Kidney epithelial cell (primary cell): ENCODE measurements at regions not wholly inside any gene's neighbourhood (a gene's known extent, or its start where the extent isn't known, plus 50 kb on each side); places are given as distances from the start of the nearest gene placed in this dataset.

ENCODE experiments used
- DNase-seq: peaks from one replicate; pipeline ENCODE4 v3.0.0-alpha.2; 2010; ENCODE audit warnings: low read depth
- H3K27me3 ChIP-seq: 2 replicates; pipeline ENCODE4 v1.6.0; 2011; ENCODE audit warnings: low read length; ENCODE audit not compliant: control insufficient read depth, insufficient read depth
- H3K36me3 ChIP-seq: 2 replicates; pipeline ENCODE4 v1.5.1; 2011; ENCODE audit warnings: low read length; ENCODE audit not compliant: control insufficient read depth, insufficient read depth
- H3K4me3 ChIP-seq: 2 replicates; pipeline ENCODE4 v1.5.1; 2011; ENCODE audit warnings: low read depth, mild to moderate bottlenecking, control low read depth, low read length
- TF ChIP-seq, protein P1 (sequence below): IDR thresholded peaks from 2 replicates; pipeline ENCODE4 v1.5.1; 2011; ENCODE audit warnings: mild to moderate bottlenecking, moderate library complexity, low read length, control low read depth, inconsistent platforms; ENCODE audit not compliant: insufficient read depth, poor library complexity, severe bottlenecking

DNA sequence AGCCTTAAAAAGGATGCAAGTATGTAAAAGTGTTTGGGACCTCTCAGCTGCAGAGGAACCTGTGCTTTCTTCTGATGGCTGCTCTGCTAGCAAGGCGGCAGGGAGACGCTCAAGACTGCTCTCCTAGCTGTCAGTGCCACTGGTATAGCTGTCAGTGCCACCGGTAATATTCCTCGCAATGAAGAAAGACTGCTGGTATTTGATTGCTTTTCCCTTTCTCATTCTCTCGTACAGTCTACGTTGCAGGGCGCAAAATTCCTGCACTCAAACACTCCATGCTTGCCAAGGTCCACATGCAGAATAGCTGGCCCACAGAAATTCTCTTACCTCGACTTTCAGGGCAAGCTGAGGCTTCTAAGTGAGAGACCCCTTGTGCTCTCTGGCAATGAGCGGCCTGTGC, 432.6 kb upstream of the KLF6 start:
- no peak for DNase-seq
- Histone ChIP-seq H3K27me3 (no peaks in the 10 kb centered on the region), H3K36me3 (no peaks in the 10 kb centered on the region), H3K4me3 (no peak overlapping the region)
- TF ChIP-seq, protein P1, sequence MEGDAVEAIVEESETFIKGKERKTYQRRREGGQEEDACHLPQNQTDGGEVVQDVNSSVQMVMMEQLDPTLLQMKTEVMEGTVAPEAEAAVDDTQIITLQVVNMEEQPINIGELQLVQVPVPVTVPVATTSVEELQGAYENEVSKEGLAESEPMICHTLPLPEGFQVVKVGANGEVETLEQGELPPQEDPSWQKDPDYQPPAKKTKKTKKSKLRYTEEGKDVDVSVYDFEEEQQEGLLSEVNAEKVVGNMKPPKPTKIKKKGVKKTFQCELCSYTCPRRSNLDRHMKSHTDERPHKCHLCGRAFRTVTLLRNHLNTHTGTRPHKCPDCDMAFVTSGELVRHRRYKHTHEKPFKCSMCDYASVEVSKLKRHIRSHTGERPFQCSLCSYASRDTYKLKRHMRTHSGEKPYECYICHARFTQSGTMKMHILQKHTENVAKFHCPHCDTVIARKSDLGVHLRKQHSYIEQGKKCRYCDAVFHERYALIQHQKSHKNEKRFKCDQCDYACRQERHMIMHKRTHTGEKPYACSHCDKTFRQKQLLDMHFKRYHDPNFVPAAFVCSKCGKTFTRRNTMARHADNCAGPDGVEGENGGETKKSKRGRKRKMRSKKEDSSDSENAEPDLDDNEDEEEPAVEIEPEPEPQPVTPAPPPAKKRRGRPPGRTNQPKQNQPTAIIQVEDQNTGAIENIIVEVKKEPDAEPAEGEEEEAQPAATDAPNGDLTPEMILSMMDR = no peak

DNA sequence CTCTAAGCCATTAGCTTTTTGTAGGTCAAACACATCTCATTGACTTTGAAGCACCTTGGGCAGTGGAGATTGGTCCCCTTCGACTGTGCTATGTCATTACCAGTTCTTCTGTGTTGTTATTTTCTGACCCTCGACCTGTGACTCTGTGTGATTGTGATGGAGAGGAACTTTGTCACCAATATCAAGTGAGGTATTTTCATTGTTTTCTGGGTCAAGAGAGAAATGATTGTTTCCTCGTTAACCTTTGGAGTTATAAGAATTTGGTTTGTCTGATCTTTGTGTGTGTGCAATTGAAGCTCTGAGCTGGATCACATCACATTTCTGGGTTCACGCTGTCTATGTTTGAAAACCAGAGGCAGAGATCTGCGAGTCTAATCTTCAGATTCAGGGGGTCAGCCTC, 432.2 kb upstream of the KLF6 start:
- TF ChIP-seq, protein P1 = no peak

DNA sequence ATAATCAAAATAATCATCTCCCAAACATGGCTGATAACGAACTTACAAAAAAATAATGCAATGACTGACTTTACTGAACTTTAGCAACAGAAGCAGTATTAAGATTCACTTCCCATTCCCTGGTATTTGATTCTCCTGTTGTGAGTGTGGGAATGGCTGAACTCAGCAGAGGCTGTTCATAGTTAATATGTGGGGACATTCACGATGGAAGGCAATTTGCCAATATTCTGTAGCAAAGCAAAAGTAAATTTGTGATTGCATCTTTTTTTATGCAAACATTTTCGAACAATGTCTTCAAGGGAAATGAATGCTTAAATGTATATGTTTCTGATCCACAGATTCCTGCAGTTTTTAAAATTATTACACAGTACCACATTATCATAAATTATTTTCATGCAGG, 431.7 kb upstream of the KLF6 start:
- TF ChIP-seq, protein P1 = no peak
- Histone ChIP-seq H3K4me3 (no peak overlapping the region), H3K36me3 (no peaks in the 10 kb centered on the region), H3K27me3 (no peaks in the 10 kb centered on the region)
- no peak for DNase-seq

More for the DNA sequence above, 432.2 kb upstream of the KLF6 start:
- Histone ChIP-seq H3K36me3 (no peaks in the 10 kb centered on the region), H3K27me3 (no peaks in the 10 kb centered on the region), H3K4me3 (no peak overlapping the region)
- DNase-seq = no peak

DNA sequence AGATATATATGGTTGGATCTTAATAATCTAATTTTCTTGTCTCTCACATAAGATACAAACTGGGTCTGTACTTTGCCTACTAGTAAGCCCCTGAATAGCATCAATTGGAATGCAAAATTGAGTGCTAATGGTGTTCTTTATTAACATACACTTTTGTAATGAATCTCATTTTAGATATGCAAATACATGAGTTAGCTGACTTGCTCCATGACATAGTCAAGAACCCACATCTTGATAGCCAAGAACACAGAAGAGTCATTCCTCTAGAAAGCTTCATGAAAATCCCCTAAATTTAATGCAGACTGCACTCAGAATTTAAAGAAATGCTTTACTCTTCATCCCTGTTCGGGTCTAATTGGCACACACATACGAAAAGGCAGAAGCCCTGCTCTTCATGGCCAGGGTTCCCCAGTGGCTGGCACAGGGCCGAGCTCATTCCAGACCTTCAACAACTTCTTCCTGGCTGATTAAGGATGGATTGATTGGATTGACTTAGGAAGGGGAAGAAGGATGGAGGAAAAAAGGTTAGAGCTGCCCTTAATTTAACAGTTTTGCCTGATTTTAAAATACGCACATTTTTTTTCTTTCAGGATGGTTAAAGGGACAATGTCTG, 431.1 kb upstream of the KLF6 start:
- no peak overlapping the region for H3K4me3 ChIP-seq
- DNase-seq = no peak
- H3K36me3 ChIP-seq = no peaks in the 10 kb centered on the region
- no peaks in the 10 kb centered on the region for H3K27me3 ChIP-seq
- TF ChIP-seq, protein P1 = no peak

DNA sequence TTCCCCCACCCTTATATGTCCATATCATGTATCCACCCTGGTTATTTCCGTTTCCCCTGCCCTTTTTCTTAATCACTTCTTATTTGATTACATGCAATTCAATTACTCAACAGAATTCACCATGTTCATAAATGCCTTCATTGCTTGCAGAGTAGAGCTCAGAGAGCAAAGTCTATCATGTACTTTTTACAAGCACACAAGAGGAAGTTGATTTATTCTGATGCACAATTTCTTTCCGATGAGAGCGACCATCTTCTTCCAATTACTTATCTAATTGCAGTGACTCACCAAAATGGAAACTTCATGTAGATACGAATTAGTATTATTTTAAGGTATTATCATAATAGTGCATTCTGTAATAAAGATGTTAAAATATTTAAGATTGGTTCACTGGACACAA, 430.5 kb upstream of the KLF6 start:
- DNase-seq = no peak
- no peak overlapping the region for H3K4me3 ChIP-seq
- H3K27me3 ChIP-seq = no peaks in the 10 kb centered on the region
- H3K36me3 ChIP-seq = no peaks in the 10 kb centered on the region
- TF ChIP-seq, protein P1 = no peak

- DNase-seq = no peak
- TF ChIP-seq, protein P1 = no peak
- H3K27me3 ChIP-seq = no peaks in the 10 kb centered on the region
- H3K36me3 ChIP-seq = no peaks in the 10 kb centered on the region
- H3K4me3 ChIP-seq = no peak overlapping the region
Measured at GRCh38 chr10:4214908-4215307, 429.9 kb upstream of the KLF6 start.
